ENCODE measurements at regions not wholly inside any gene's neighbourhood (a gene's known extent, or its start where the extent isn't known, plus 50 kb on each side); places are given as distances from the start of the nearest gene placed in this dataset.

GRCh38 chr5:61596265-61596664 lies 264.2 kb downstream of the ZSWIM6 start:
- no peak for DNase-seq (ENCODE audit: low read depth)
- no peak for TF ChIP-seq CTCF (IDR thresholded peaks at IDR 0.05; ENCODE audit: insufficient read depth, low read depth, low read length, missing control alignments)
- no peak overlapping the region for H3K4me3 ChIP-seq (ENCODE audit: low read depth, low read length)

- no peak overlapping the region for H3K4me3 ChIP-seq (ENCODE audit: low read depth, low read length)
- no peak for TF ChIP-seq CTCF (IDR thresholded peaks at IDR 0.05; ENCODE audit: insufficient read depth, low read depth, low read length, missing control alignments)
- no peak for DNase-seq (ENCODE audit: low read depth)
These were observed 265.6 kb downstream of the ZSWIM6 start for GRCh38 chr5:61597684-61598083.

GRCh38 chr5:61598126-61598525 lies 266.1 kb downstream of the ZSWIM6 start:
- DNase-seq (ENCODE audit: low read depth): no peak
- H3K4me3 ChIP-seq (ENCODE audit: low read depth, low read length): no peak overlapping the region
- TF ChIP-seq CTCF (IDR thresholded peaks at IDR 0.05; ENCODE audit: insufficient read depth, low read depth, low read length, missing control alignments): no peak

GRCh38 chr5:61599370-61600122 lies 267.5 kb downstream of the ZSWIM6 start:
- TF ChIP-seq CTCF (IDR thresholded peaks at IDR 0.05; ENCODE audit: insufficient read depth, low read depth, low read length, missing control alignments): no peak
- H3K4me3 ChIP-seq (ENCODE audit: low read depth, low read length): no peak overlapping the region
- no peak for DNase-seq (ENCODE audit: low read depth)

GRCh38 chr5:61600123-61600444 lies 268.0 kb downstream of the ZSWIM6 start:
- TF ChIP-seq CTCF (IDR thresholded peaks at IDR 0.05; ENCODE audit: insufficient read depth, low read depth, low read length, missing control alignments): no peak
- H3K4me3 ChIP-seq (ENCODE audit: low read depth, low read length): no peak overlapping the region
- no peak for DNase-seq (ENCODE audit: low read depth)

- no peak overlapping the region for H3K4me3 ChIP-seq (ENCODE audit: low read depth, low read length)
- DNase-seq (ENCODE audit: low read depth): no peak
- no peak for TF ChIP-seq CTCF (IDR thresholded peaks at IDR 0.05; ENCODE audit: insufficient read depth, low read depth, low read length, missing control alignments)
These were observed 269.0 kb downstream of the ZSWIM6 start for GRCh38 chr5:61600945-61601511.
